GM12865 (cell line): ENCODE measurements at regions not wholly inside any gene's neighbourhood (a gene's known extent, or its start where the extent isn't known, plus 50 kb on each side); places are given as distances from the start of the nearest gene placed in this dataset.

Experiments used
- DNase-seq: peaks from one replicate; pipeline ENCODE4 v3.0.0; 2010; ENCODE audit warnings: low read depth
- H3K4me3 ChIP-seq: 2 replicates; pipeline ENCODE4 v1.5.1; 2011; ENCODE audit warnings: mild to moderate bottlenecking, low read depth, low read length, control low read depth
- TF ChIP-seq, protein P1 (sequence below): IDR thresholded peaks from 2 replicates; pipeline ENCODE4 v1.5.1; 2011; ENCODE audit warnings: low read length, control low read depth, low read depth, inconsistent platforms; ENCODE audit not compliant: insufficient read depth; ENCODE audit errors: missing control alignments

DNA sequence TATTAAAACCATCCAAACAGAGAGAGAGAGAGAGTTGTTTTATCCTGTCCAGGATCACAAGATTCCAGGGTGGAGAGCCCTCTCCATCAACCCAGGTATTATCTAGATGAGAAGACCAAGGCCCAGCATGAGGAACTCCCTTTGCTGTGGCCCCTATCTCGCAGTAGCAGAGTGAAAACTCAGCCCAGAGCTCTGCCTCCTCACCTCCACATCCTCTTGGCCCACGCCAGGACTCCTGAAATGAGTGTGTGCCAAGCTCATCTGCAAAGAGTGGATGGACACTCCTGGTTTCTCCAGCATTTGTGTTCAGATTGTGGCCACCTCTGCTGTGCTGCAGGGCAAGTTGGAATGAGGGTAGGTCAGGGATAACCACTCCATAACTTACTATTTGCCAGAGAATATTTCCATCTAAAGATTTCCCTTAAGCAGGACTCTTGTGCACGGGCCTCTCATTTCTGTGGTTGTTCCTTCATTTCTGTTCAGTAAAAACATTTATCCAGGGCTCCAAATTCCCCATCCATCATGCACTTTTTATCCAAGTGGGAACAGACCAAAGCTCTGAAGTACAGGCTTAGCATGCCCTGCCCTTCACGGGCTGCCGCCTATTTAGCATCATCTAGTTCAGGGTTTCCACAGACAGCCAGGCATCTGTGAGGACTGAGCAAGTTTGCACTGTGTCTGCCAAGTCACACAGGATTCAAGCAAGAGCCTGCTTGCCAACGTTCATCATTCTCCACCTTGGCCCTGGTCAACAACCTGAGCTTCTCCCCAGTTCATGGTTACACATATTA, 583.2 kb upstream of the ID2 start:
- H3K4me3 ChIP-seq: no peak overlapping the region
- TF ChIP-seq, protein P1, sequence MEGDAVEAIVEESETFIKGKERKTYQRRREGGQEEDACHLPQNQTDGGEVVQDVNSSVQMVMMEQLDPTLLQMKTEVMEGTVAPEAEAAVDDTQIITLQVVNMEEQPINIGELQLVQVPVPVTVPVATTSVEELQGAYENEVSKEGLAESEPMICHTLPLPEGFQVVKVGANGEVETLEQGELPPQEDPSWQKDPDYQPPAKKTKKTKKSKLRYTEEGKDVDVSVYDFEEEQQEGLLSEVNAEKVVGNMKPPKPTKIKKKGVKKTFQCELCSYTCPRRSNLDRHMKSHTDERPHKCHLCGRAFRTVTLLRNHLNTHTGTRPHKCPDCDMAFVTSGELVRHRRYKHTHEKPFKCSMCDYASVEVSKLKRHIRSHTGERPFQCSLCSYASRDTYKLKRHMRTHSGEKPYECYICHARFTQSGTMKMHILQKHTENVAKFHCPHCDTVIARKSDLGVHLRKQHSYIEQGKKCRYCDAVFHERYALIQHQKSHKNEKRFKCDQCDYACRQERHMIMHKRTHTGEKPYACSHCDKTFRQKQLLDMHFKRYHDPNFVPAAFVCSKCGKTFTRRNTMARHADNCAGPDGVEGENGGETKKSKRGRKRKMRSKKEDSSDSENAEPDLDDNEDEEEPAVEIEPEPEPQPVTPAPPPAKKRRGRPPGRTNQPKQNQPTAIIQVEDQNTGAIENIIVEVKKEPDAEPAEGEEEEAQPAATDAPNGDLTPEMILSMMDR: no peak
- no peak for DNase-seq

DNA sequence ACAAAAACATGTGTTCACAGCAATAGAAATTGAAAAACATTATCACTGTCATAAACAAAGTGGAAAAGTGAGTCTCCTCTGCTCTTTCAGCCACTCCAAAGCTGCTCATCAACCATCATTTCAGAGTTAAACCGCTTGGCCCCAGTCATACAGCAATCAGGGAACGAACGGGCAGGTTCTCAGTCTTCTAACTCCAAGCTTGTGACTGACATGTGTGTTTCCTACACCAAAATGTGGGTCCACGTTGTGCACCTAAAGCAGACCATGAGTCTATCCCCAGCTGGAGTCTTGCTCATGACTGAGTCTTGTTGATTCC, 582.6 kb upstream of the ID2 start:
- H3K4me3 ChIP-seq: no peak overlapping the region
- DNase-seq: no peak
- TF ChIP-seq, protein P1: no peak

DNA sequence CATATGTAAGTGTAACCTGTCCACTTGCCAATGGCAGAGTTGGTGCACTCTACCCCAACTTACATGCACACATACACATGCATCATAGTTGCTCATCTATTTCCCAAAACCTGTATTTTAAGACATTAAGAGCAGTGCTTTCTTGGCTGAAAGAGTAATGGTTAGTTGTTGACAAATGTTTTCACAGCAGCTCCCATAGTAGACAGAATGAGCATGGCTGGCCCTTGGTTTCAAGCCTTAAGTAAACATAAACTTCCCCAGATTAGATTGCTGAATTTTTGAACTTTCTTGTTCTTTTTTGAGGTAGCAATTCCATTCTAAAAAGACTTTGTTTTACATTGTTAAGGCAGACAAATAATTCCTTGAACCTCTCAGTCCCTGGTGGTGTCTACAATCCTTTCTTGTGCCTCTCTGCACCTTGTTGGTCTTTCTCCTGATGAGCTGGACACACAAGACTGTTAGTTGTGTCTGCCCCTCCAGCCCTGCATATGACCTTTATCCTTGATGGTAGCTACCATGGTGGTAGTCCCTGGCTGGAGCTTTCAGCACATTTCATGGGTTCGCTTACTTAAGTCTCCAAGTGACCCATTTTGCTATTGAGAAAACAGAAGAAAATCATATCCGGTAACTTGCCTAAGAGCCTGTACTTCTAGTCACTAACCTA, 580.1 kb upstream of the ID2 start:
- no peak overlapping the region for H3K4me3 ChIP-seq
- TF ChIP-seq, protein P1: no peak
- no peak for DNase-seq

DNA sequence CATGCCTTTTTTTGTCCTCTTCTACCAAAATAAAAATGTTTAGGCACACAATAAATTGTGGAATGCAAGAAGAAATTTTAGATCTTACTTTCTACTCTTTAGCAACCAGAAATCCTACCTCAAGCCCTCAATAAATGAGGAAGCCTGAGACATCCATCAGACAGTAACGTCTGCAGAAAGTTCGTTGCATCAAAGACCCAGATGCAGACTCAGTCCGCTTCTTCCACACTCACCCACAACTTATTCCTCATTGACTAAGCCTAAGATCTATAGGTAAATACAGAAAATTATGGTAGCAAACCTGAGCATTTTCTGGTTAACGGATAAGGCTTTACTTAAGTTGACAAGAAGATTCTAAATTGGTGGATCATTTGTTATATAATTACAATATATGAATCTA, 579.4 kb upstream of the ID2 start:
- H3K4me3 ChIP-seq: no peak overlapping the region
- TF ChIP-seq, protein P1: no peak
- DNase-seq: no peak

DNA sequence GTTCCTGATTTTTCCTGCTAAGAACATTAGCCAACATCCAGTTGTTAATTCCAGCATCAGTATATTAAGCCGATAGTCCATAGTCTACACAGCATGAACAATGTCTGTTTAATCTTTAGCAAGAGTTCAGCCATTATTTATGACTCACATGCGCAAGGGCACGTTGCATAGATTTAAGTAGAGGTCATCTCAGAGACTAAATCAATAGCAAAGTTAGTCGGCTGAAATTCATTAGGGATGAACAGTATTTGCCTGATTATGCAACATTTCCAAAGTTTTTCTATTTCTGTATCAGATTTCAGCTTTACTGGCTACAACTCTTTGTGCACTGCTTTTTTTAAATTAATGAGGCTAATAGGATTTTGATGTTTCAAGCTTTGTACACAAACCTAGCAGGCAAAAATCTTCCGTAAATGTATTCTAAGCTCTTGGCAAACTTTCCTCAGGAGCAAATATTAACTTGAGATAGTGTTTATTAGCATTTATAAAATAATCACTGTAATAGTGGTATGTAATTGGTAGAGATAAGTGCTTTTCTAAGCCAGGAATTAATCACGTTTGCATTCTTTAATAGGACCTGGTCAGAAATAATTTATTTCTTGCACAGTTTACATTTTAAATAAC, 578.7 kb upstream of the ID2 start:
- DNase-seq: no peak
- no peak overlapping the region for H3K4me3 ChIP-seq
- TF ChIP-seq, protein P1: no peak

DNA sequence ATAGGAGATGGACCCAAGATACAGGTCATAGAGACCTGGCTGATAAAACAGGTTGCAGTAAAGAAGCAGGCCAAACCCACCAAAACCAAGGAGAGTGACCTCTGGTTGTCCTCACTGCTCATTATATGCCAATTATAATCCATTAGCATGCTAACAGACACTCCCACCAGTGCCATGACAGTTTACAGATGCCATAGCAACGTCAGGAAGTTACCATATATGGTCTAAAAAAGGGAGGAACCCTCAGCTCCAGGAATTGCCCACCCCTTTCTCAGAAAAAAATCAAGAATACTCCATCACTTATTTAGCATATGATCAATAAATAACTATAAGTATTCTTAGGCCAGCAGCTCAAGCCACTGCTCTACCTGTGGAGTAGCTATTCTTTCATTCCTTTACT, 574.7 kb upstream of the ID2 start:
- TF ChIP-seq, protein P1: no peak
- DNase-seq: no peak
- H3K4me3 ChIP-seq: no peak overlapping the region
